Gastroesophageal sphincter (tissue), 4 donors: ENCODE measurements at regions not wholly inside any gene's neighbourhood (a gene's known extent, or its start where the extent isn't known, plus 50 kb on each side); places are given as distances from the start of the nearest gene placed in this dataset.

ENCODE experiments used
- ATAC-seq: fragments of 150-250 bp; one replicate; pipeline ENCODE4 v1.9.1; 2016; ENCODE audit warnings: mild to moderate bottlenecking, moderate library complexity
- H3K27ac ChIP-seq, 4 donors: fragments of 200-600 bp; sonication (generic) in 3 of 4; 1 replicate in 3 of 4; 2 replicates in 1 of 4; pipeline ENCODE4 v1.5.1; 2016 to 2019
- H3K27me3 ChIP-seq: fragments of 200-600 bp; sonication (generic); one replicate; pipeline ENCODE4 v1.5.1; 2019
- H3K36me3 ChIP-seq, 2 donors: fragments of 200-600 bp; sonication (generic); one replicate each; pipeline ENCODE4 v1.5.1; 2019; ENCODE audit warnings: control low read depth in 1 of 2
- H3K4me1 ChIP-seq, 3 donors: fragments of 200-600 bp; sonication (generic); 1 replicate in 2 of 3; 2 replicates in 1 of 3; pipeline ENCODE4 v1.5.1; 2016 to 2019; ENCODE audit warnings: control low read depth in 2 of 3
- H3K4me3 ChIP-seq, 2 donors: fragments of 200-600 bp; sonication (generic); one replicate each; pipeline ENCODE4 v1.5.1; 2019; ENCODE audit warnings: mild to moderate bottlenecking in 1 of 2, moderate library complexity in 1 of 2
- H3K9me3 ChIP-seq, 3 donors: fragments of 200-600 bp; sonication (generic); one replicate each; pipeline ENCODE4 v1.5.1; 2017 to 2019; ENCODE audit warnings: control low read depth in 2 of 3
- EP300 ChIP-seq: sonication (generic); formaldehyde crosslinking; IDR thresholded peaks from one replicate; pipeline ENCODE4 v1.6.1; 2017; ENCODE audit warnings: antibody characterized with exemption, mild to moderate bottlenecking
- POLR2A ChIP-seq, 2 donors: fragments of 450-650 bp; IDR thresholded peaks; one replicate each; pipeline ENCODE4 v1.6.1; 2017; ENCODE audit warnings: antibody characterized with exemption in 2 of 2, mild to moderate bottlenecking in 2 of 2, moderate library complexity in 1 of 2
- POLR2AphosphoS5 ChIP-seq: sonication (generic); formaldehyde crosslinking; IDR thresholded peaks from one replicate; pipeline ENCODE4 v1.6.1; 2017; ENCODE audit warnings: antibody characterized with exemption
- WGBS, 2 donors: methylation state at CpG; one replicate each; pipeline ENCODE4 v1.1.5; 2018; ENCODE audit warnings: low coverage in 1 of 2; 5-methylcytosine and 5-hydroxymethylcytosine counted together
- TF ChIP-seq, protein P1 (sequence below), 4 experiments: fragments of 200-600 bp in 2 of 4; fragments of 450-650 bp in 2 of 4; sonication (generic) in 1 of 4; IDR thresholded peaks; one replicate each; pipeline ENCODE4 v1.5.1; 2017 to 2019; ENCODE audit warnings: antibody characterized with exemption in 4 of 4, mild to moderate bottlenecking in 2 of 4, moderate library complexity in 2 of 4

DNA sequence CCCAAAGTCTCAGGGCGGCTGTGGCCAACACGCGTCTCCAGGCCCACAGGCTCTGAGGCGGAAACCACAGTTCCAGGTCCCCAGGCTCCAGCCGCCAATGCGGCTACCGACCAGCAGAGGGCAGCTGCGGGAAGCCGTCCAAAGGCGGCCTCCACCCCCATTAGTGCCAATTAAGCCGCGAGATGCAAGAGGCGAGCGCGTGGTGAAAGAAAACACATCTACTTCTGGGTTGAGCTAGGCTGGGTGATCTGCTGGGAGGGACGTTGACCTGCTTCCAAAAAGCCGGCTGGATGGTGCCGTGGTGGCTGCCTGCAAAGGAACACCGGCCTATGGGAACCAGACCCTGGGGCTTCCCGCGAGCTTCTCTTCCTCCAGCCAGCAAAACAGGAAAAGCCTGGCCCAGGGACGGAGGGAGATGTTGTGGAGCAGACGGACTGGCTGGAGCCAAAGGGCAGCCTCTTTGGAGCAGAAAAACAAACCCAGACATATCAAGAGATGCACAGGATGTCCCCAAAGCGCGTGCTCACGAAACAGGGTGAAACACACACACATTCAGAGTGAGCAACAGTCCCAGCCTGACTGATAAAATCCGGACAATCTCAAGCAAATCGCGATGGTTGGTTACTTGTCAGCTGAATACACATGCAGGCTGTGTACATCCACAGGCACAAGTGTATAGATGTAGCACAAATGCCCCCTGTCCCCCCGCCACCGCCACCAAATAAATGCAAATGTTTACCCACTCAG lies 187.1 kb upstream of the BRINP1 start:
- Histone ChIP-seq H3K4me1 (peaks cover 0 to 14% (median 0%) of the 10 kb centered on the region in 3 donors), H3K9me3 (no peaks in the 10 kb centered on the region), H3K36me3 (no peaks in the 10 kb centered on the region), H3K27ac (peak overlapping the region in 2 of 4 donors; percentile 43 to 54), H3K4me3 (peak overlapping the region in 1 of 2 donors; percentile 41), H3K27me3 (peaks cover 23% of the 10 kb centered on the region)
- ATAC-seq = peak; percentile 81
- TF ChIP-seq POLR2A (IDR thresholded peaks at IDR 0.05) = no peak
- no peak for TF ChIP-seq EP300
- TF ChIP-seq POLR2AphosphoS5 = peak; percentile 31
- TF ChIP-seq, protein P1, sequence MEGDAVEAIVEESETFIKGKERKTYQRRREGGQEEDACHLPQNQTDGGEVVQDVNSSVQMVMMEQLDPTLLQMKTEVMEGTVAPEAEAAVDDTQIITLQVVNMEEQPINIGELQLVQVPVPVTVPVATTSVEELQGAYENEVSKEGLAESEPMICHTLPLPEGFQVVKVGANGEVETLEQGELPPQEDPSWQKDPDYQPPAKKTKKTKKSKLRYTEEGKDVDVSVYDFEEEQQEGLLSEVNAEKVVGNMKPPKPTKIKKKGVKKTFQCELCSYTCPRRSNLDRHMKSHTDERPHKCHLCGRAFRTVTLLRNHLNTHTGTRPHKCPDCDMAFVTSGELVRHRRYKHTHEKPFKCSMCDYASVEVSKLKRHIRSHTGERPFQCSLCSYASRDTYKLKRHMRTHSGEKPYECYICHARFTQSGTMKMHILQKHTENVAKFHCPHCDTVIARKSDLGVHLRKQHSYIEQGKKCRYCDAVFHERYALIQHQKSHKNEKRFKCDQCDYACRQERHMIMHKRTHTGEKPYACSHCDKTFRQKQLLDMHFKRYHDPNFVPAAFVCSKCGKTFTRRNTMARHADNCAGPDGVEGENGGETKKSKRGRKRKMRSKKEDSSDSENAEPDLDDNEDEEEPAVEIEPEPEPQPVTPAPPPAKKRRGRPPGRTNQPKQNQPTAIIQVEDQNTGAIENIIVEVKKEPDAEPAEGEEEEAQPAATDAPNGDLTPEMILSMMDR (IDR thresholded peaks at IDR 0.05) = peak; percentile 74 to 93 (median 80)
- WGBS, 2 donors = 7 to 56% methylated on average over 3 to 7 of the region's 31 CpGs

- H3K36me3 ChIP-seq = no peaks in the 10 kb centered on the region
- ATAC-seq = no peak
- no peak overlapping the region for H3K27ac ChIP-seq
- no peaks in the 10 kb centered on the region for H3K4me1 ChIP-seq
- no peaks in the 10 kb centered on the region for H3K9me3 ChIP-seq
- WGBS, 2 donors = 45 to 70% methylated on average over 1 to 2 of the region's 3 CpGs
- no peak for TF ChIP-seq POLR2AphosphoS5
- TF ChIP-seq POLR2A (IDR thresholded peaks at IDR 0.05) = no peak
- TF ChIP-seq, protein P1 (IDR thresholded peaks at IDR 0.05) = no peak
- no peak for TF ChIP-seq EP300
- no peak overlapping the region for H3K4me3 ChIP-seq
- H3K27me3 ChIP-seq = no peaks in the 10 kb centered on the region
Observed at GRCh38 chr9:119544492-119544891, 175.3 kb upstream of the BRINP1 start.

DNA sequence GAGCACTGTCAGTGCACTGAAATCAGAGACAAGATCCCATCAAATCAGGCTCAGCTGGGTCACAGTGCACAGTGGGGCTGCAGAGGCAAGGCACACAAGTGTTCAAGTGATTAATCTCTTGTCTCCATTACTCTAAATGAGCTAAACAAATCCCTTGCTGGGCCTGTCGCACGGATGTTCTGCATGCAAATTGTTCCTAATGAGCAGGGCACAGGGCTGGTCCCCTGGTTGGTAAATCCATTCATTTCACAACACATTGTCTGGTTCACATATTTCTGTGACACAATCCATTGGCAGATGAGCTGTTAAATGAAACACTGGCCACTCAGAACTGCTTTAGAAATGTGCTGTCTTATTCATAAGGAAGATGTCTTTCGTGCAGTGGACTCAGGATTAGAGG lies 167.9 kb upstream of the BRINP1 start:
- Histone ChIP-seq H3K4me3 (no peak overlapping the region), H3K36me3 (no peaks in the 10 kb centered on the region), H3K9me3 (no peaks in the 10 kb centered on the region), H3K27me3 (peaks cover 9% of the 10 kb centered on the region), H3K27ac (no peak overlapping the region), H3K4me1 (no peaks in the 10 kb centered on the region)
- TF ChIP-seq, protein P1 (IDR thresholded peaks at IDR 0.05) = no peak
- TF ChIP-seq EP300 (no peak), POLR2AphosphoS5 (no peak), POLR2A (IDR thresholded peaks at IDR 0.05) (no peak)
- 13 to 50% methylated on average over 2 to 3 of the region's 3 CpGs for WGBS, 2 donors
- ATAC-seq = no peak

DNA sequence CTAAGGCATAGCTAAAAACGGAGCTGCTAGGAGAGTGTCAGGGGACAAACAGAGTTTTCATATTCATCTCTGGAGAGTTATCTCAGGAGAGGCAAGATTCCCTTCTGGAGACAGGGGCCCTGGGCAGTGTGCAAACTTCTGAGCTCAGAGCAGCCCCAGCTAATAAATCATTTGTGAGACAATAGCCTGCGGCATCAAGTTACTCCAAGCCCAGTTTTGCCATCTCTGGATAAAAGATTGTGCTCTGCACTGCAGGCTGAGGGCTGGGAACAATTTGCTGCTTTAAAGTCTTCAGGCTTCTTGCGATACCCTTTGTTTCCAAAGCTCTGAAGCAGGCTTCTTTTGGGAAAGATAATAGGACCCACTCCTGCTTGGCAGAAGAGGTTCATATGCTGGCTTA lies 164.3 kb upstream of the BRINP1 start:
- Histone ChIP-seq H3K36me3 (no peaks in the 10 kb centered on the region), H3K27ac (no peak overlapping the region), H3K4me3 (no peak overlapping the region), H3K4me1 (no peaks in the 10 kb centered on the region), H3K27me3 (peaks cover 9% of the 10 kb centered on the region), H3K9me3 (no peaks in the 10 kb centered on the region)
- no peak for ATAC-seq
- WGBS, 2 donors = 6 to 19% methylated on average over 2 to 3 of the region's 3 CpGs
- TF ChIP-seq EP300 (no peak), POLR2A (IDR thresholded peaks at IDR 0.05) (no peak), POLR2AphosphoS5 (no peak)
- TF ChIP-seq, protein P1 (IDR thresholded peaks at IDR 0.05) = no peak

DNA sequence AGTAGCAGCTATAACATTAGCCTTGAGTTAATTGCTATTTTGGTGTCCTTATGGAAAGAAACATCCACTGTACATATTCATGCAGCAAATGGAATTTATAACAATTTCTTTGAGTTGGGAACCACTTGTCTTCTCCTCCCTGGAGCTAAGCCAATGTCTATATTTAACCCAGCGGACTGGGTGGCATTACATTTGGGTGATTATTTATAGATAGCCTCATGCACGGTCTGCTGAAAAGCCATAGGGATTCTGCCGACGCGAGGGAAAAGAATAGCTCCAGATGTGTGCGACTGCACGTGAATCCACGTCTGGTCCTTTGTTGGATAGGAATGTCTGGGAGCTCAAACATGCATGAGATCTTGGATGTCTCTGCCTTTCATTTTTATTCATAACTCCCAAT lies 157.5 kb upstream of the BRINP1 start:
- no peak for ATAC-seq

More for the DNA sequence above, 157.5 kb upstream of the BRINP1 start:
- Histone ChIP-seq H3K4me1 (no peaks in the 10 kb centered on the region), H3K27ac (no peak overlapping the region), H3K36me3 (no peaks in the 10 kb centered on the region), H3K4me3 (no peak overlapping the region), H3K9me3 (no peaks in the 10 kb centered on the region), H3K27me3 (no peaks in the 10 kb centered on the region)
- 51 to 62% methylated on average over 7 to 8 of the region's 8 CpGs for WGBS, 2 donors
- no peak for TF ChIP-seq POLR2AphosphoS5
- no peak for TF ChIP-seq POLR2A (IDR thresholded peaks at IDR 0.05)
- no peak for TF ChIP-seq EP300
- TF ChIP-seq, protein P1 (IDR thresholded peaks at IDR 0.05) = no peak
